WI38 (cell line): ENCODE measurements at regions not wholly inside any gene's neighbourhood (a gene's known extent, or its start where the extent isn't known, plus 50 kb on each side); places are given as distances from the start of the nearest gene placed in this dataset.

ENCODE experiments used
- H3K4me3 ChIP-seq: 2 replicates; pipeline ENCODE4 v1.5.1; 2011; ENCODE audit warnings: low read depth, mild to moderate bottlenecking, control low read depth, low read length
- CTCF ChIP-seq: IDR thresholded peaks from 2 replicates; pipeline ENCODE4 v1.5.1; 2012; ENCODE audit warnings: low read depth, mild to moderate bottlenecking, control low read depth, low read length

DNA sequence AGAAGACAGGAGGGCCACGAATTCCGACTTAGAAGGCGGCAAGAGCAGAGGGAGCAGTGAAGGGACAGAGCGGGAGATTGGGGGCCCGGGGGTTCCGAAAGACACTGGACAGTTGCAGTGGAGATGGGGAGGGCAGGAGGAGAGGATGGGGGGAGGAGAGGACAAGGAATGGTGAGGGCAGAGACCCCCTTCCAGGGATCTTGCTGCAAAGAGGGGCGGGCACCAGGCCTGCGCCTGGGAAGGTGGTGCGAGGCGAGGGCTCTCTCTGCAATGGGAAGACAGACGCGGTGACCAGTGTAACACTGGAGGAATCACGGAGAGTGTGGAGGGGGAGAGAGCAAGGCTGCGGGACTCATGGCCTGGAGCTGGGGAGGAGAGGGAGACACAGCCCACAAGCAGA, 185.2 kb downstream of the RBFOX3 start:
- TF ChIP-seq CTCF: no peak
- no peak overlapping the region for H3K4me3 ChIP-seq

DNA sequence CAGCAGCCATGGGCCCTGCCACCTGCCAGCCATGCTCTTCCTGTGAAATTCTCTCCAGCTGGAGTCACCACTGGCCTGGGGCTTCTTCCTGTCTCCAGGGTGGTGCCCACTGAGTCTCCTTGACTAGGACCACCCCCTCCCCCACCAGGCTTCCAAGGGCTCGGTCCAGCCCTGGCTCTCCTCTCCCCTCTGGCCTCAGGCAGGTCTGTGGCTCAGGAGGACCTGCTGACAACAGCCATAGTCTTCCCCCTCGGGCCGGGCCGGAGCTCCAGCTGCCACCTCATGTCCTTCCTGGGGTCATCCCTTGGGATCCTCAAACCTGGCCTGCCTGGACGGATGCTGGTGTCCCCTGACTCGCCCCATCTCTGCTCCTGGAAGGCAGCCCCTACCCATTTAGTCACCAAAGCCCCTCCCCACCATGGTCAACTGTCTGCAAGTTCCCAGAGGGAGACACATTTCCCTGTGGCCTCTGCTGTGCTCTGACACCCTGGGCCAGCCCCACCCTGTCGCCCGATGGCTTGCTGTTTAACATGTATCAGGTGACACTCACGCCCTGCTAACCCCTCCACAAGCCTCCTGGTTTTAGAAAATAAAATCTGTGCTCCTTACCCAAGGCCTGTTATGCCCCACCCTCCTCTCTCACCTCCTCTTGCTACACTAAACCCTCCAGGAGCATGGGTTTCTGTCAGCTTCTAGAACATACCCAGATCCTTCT, 186.2 kb downstream of the RBFOX3 start:
- no peak for TF ChIP-seq CTCF
- H3K4me3 ChIP-seq: no peak overlapping the region

- H3K4me3 ChIP-seq: no peak overlapping the region
- no peak for TF ChIP-seq CTCF
Measured at GRCh38 chr17:79423811-79424465, 186.9 kb downstream of the RBFOX3 start.

DNA sequence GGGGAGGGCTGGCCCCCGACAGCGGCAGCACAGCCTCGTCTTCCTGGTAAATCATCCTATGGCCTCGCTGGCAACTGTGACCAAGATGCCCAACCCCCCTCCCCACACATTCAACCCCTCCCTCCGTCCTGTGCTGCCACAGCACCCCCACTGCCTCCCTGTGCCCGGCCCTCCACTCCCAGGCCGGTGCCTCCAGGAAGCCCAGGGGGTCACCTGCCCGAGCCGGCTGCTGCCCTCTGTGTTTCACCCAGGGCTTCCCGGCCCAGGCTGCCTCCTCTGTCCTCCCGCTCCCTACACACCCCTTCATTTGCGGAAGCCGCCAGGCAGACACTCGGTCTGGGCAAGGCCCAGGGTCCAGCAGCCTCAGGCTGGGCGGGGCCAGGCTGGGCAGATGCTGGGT, 188.6 kb downstream of the RBFOX3 start:
- no peak for TF ChIP-seq CTCF
- no peak overlapping the region for H3K4me3 ChIP-seq

GRCh38 chr17:79420318-79421243, 190.3 kb downstream of the RBFOX3 start:
- no peak overlapping the region for H3K4me3 ChIP-seq

DNA sequence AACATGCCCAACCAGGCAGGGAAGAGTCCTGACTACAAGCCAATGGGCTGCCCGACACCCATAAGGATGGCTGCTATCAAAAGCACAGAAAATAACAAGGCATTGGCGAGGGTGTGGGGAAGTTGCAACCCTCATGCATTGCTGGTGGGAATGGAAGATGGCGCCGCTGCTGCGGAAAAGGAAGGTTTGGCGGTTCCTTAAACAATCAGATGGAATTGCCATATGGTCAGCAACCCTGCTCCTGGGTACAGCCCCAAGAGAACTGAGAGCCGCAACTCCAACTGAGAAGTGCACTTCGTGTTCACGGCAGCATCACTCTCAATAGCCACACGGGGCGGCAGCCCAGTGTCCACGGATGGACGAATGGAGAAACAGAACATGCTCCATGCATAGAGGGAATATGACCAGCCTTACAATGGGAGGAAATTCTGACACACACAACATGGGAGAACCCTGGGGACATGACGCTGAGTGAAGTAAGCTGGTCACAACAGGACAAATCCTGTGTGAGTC, 193.3 kb downstream of the RBFOX3 start:
- no peak overlapping the region for H3K4me3 ChIP-seq
- TF ChIP-seq CTCF: no peak

More at GRCh38 chr17:79420318-79421243, 190.3 kb downstream of the RBFOX3 start:
- TF ChIP-seq CTCF: no peak
